Ovary (tissue), 7 donors: ENCODE measurements at regions not wholly inside any gene's neighbourhood (a gene's known extent, or its start where the extent isn't known, plus 50 kb on each side); places are given as distances from the start of the nearest gene placed in this dataset.
"Not testable (repeated sequence)": the region's sequence is repeated elsewhere in the genome, so short reads cannot be mapped to it uniquely, and the experiment has no call there.

ENCODE experiments used
- DNase-seq, 5 donors: peaks; one replicate each; pipeline ENCODE4 v3.0.0-alpha.2; 2019 to 2020
- H3K27ac ChIP-seq, 2 donors: fragments of 200-600 bp; one replicate each; pipeline versions ENCODE4 v1.5.1 to v1.8.0; 2019 to 2022
- H3K27me3 ChIP-seq: fragments of 200-600 bp; one replicate; pipeline ENCODE4 v1.8.0; 2022
- H3K36me3 ChIP-seq: fragments of 200-600 bp; sonication (generic); one replicate; pipeline ENCODE4 v1.5.1; 2019
- H3K4me1 ChIP-seq: one replicate; pipeline ENCODE4 v1.8.1; 2013; ENCODE audit warnings: mild to moderate bottlenecking, moderate library complexity; ENCODE audit not compliant: insufficient read depth
- H3K4me3 ChIP-seq: fragments of 200-600 bp; sonication (generic); one replicate; pipeline ENCODE4 v1.5.1; 2017
- H3K9me3 ChIP-seq, 2 donors: fragments of 200-600 bp in 1 of 2; sonication (generic) in 1 of 2; one replicate each; pipeline versions ENCODE4 v1.5.1 to v1.8.1; 2013 to 2019; ENCODE audit warnings: mild to moderate bottlenecking in 1 of 2, moderate library complexity in 1 of 2
- CTCF ChIP-seq, 3 donors: fragments of 450-650 bp in 2 of 3; fragments of 200-600 bp in 1 of 3; IDR thresholded peaks; one replicate each; pipeline versions ENCODE4 v1.5.1 to v1.8.0; 2016 to 2022; ENCODE audit warnings: antibody characterized with exemption in 3 of 3, mild to moderate bottlenecking in 1 of 3
- EP300 ChIP-seq: sonication (generic); formaldehyde crosslinking; IDR thresholded peaks from one replicate; pipeline ENCODE4 v1.6.1; 2017; ENCODE audit warnings: antibody characterized with exemption
- POLR2A ChIP-seq: fragments of 450-650 bp; IDR thresholded peaks from one replicate; pipeline ENCODE4 v1.6.1; 2017; ENCODE audit warnings: antibody characterized with exemption, mild to moderate bottlenecking, moderate library complexity
- WGBS, 3 donors: extraction: QIAGEN DNeasy Blood & Tissue Kit in 1 of 3; methylation state at CpG; one replicate each; pipeline versions ENCODE4 v1.1.5 to v1.1.7; 2013 to 2017; 5-methylcytosine and 5-hydroxymethylcytosine counted together
- intact Hi-C, 4 donors: fragments of 100-400 bp; cut with DNase I; formaldehyde crosslinking; loops; one replicate each; pipeline versions ENCODE4 v1.11.0 to v1.15.1; 2022 to 2023
- donor health status: DM: no; HTN: no; CAD: no; lungs with moderate emphysema.
- donor health status: DM: no; HTN: no; CAD: no.
- donor health status: Bipolar disorder and iron deficiency.
- donor health status: DM: no; HTN: no; CAD: no.
- donor health status: DM: yes; HTN: yes; CAD: no.

GRCh38 chr3:19825193-19825592, 108.8 kb downstream of the EFHB start:
- H3K9me3 ChIP-seq = peaks cover 0 to 3% of the 10 kb centered on the region in 2 donors
- no peaks in the 10 kb centered on the region for H3K27me3 ChIP-seq
- 79 to 91% (median 81%) methylated on average over 1 of the region's 1 CpG for WGBS, 3 donors
- no peak for DNase-seq
- no peaks in the 10 kb centered on the region for H3K4me1 ChIP-seq
- no peaks in the 10 kb centered on the region for H3K36me3 ChIP-seq
- H3K4me3 ChIP-seq = no peak overlapping the region
- intact Hi-C loops = no loop called here
- no peak overlapping the region for H3K27ac ChIP-seq
- TF ChIP-seq CTCF (IDR thresholded peaks at IDR 0.05) (no peak), EP300 (no peak), POLR2A (no peak)

GRCh38 chr3:19822805-19823204, 111.2 kb downstream of the EFHB start:
- Histone ChIP-seq H3K4me3 (no peak overlapping the region), H3K27me3 (no peaks in the 10 kb centered on the region), H3K9me3 (peaks cover 0 to 3% of the 10 kb centered on the region in 2 donors), H3K36me3 (no peaks in the 10 kb centered on the region), H3K27ac (no peak overlapping the region), H3K4me1 (no peaks in the 10 kb centered on the region)
- intact Hi-C loops = no loop called here
- WGBS, 3 donors = 88 to 94% (median 90%) methylated on average over 3 to 4 of the region's 4 CpGs
- TF ChIP-seq EP300 (no peak), CTCF (IDR thresholded peaks at IDR 0.05) (no peak), POLR2A (no peak)
- no peak for DNase-seq

GRCh38 chr3:19816631-19817030, 117.4 kb downstream of the EFHB start:
- Histone ChIP-seq H3K27me3 (no peaks in the 10 kb centered on the region), H3K9me3 (no peaks in the 10 kb centered on the region), H3K27ac (no peak overlapping the region), H3K4me3 (no peak overlapping the region), H3K4me1 (no peaks in the 10 kb centered on the region), H3K36me3 (no peaks in the 10 kb centered on the region)
- WGBS, 3 donors = 59 to 79% (median 64%) methylated on average over 1 of the region's 1 CpG
- DNase-seq = no peak
- TF ChIP-seq POLR2A (no peak), EP300 (no peak), CTCF (IDR thresholded peaks at IDR 0.05) (no peak)
- intact Hi-C loops = no loop called here

GRCh38 chr3:19815805-19816204, 118.2 kb downstream of the EFHB start:
- no peak for TF ChIP-seq CTCF (IDR thresholded peaks at IDR 0.05)
- TF ChIP-seq EP300 = no peak
- TF ChIP-seq POLR2A = no peak
- WGBS, 3 donors = 51 to 62% (median 57%) methylated on average over 1 of the region's 1 CpG

GRCh38 chr3:19813743-19814142, 120.3 kb downstream of the EFHB start:
- H3K4me3 ChIP-seq, H3K27ac ChIP-seq, H3K4me1 ChIP-seq, H3K36me3 ChIP-seq, DNase-seq, H3K27me3 ChIP-seq, intact Hi-C loops, H3K9me3 ChIP-seq: not testable (repeated sequence)
- WGBS, 3 donors = 80 to 84% (median 82%) methylated on average over 7 of the region's 7 CpGs

More at GRCh38 chr3:19815805-19816204, 118.2 kb downstream of the EFHB start:
- Histone ChIP-seq H3K9me3 (no peaks in the 10 kb centered on the region), H3K4me1 (no peaks in the 10 kb centered on the region), H3K27ac (no peak overlapping the region), H3K36me3 (no peaks in the 10 kb centered on the region), H3K27me3 (no peaks in the 10 kb centered on the region), H3K4me3 (no peak overlapping the region)
- no peak for DNase-seq
- intact Hi-C loops = no loop called here
